Breast epithelium (tissue), 3 donors: ENCODE measurements at regions not wholly inside any gene's neighbourhood (a gene's known extent, or its start where the extent isn't known, plus 50 kb on each side); places are given as distances from the start of the nearest gene placed in this dataset.

Source experiments
- CTCF ChIP-seq, 3 donors: fragments of 450-650 bp; IDR thresholded peaks; one replicate each; pipeline ENCODE4 v1.5.1; 2016 to 2017; ENCODE audit warnings: antibody characterized with exemption in 3 of 3, mild to moderate bottlenecking in 3 of 3, moderate library complexity in 3 of 3
- POLR2A ChIP-seq: fragments of 450-650 bp; IDR thresholded peaks from one replicate; pipeline ENCODE4 v1.6.1; 2016; ENCODE audit warnings: antibody characterized with exemption, mild to moderate bottlenecking, moderate library complexity

GRCh38 chr17:72315122-72315913 is 194.5 kb downstream of the SOX9 start:
- TF ChIP-seq POLR2A (no peak), CTCF (IDR thresholded peaks at IDR 0.05) (no peak)
